Activated B cell treated with CpG ODN at 0.5 μM for 24 hours (primary cell): ENCODE measurements at regions not wholly inside any gene's neighbourhood (a gene's known extent, or its start where the extent isn't known, plus 50 kb on each side); places are given as distances from the start of the nearest gene placed in this dataset.

Experiments
- ATAC-seq: fragments of 200-7000 bp; cut with Tn5 transposase; one replicate; pipeline ENCODE4 v1.10.0; 2021; ENCODE audit warnings: low read depth, mild to moderate bottlenecking, moderate library complexity
- CTCF ChIA-PET: fragments of 350-600 bp; sonication (Branson Sonifier 250); formaldehyde crosslinking; loops from one replicate; lab custom pipeline; 2021; ENCODE audit warnings: antibody characterized with exemption; lab: Charles Lee
- POLR2A ChIA-PET: fragments of 350-600 bp; sonication (Branson Sonifier 250); formaldehyde crosslinking; loops from one replicate; lab custom pipeline; 2021; ENCODE audit warnings: antibody characterized with exemption; lab: Charles Lee
- DNase-seq: peaks from one replicate; pipeline ENCODE4 v3.0.0; 2022
- H3K27ac Mint-ChIP-seq: one replicate; pipeline ENCODE4 v1.8.0; 2020; ENCODE audit warnings: mixed read lengths
- H3K27me3 Mint-ChIP-seq: one replicate; pipeline ENCODE4 v1.8.0; 2021; ENCODE audit warnings: mixed read lengths
- H3K36me3 Mint-ChIP-seq: one replicate; pipeline ENCODE4 v1.8.0; 2021; ENCODE audit warnings: low read depth, mixed read lengths
- H3K4me1 Mint-ChIP-seq: one replicate; pipeline ENCODE4 v1.8.0; 2021; ENCODE audit warnings: mixed read lengths
- H3K4me3 Mint-ChIP-seq: one replicate; pipeline ENCODE4 v1.8.0; 2020; ENCODE audit warnings: mild to moderate bottlenecking, mixed read lengths
- H3K9me3 Mint-ChIP-seq: one replicate; pipeline ENCODE4 v1.8.0; 2020; ENCODE audit warnings: mixed read lengths
- CTCF ChIP-seq: fragments of 200-600 bp; IDR thresholded peaks from one replicate; pipeline ENCODE4 v1.8.0; 2022; ENCODE audit warnings: antibody characterized with exemption, mild to moderate bottlenecking
- intact Hi-C: fragments of 100-400 bp; cut with micrococcal nuclease; formaldehyde crosslinking; loops from one replicate; pipeline ENCODE4 v1.15.1; 2024

DNA sequence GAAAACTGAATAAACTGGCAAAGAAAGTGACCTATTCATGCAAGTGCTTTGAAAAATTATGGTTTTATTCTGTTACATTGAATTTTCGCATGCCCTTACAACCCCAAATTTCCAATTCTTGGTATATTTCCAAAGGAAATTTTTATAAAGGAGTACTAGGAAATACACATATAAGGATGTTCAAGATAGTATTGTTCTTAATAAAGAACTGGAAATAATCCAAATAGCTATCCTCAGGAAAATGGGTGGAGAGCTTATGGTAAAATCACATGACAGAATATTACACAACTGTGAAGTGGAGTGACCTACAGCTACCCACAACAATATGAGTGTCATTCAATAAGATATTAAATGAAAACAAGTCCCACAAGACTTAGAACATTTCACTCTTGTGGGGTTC lies 138.9 kb upstream of the BMPER start:
- no peaks in the 10 kb centered on the region for H3K27me3 Mint-ChIP-seq
- H3K9me3 Mint-ChIP-seq: no peaks in the 10 kb centered on the region
- ATAC-seq (no peak), DNase-seq (no peak)
- no peak for TF ChIP-seq CTCF
- H3K36me3 Mint-ChIP-seq: no peaks in the 10 kb centered on the region
- CTCF ChIA-PET: no interaction called here
- intact Hi-C loops: no loop called here
- H3K4me1 Mint-ChIP-seq: no peaks in the 10 kb centered on the region
- H3K27ac Mint-ChIP-seq: no peak overlapping the region
- POLR2A ChIA-PET: no interaction called here
- no peak overlapping the region for H3K4me3 Mint-ChIP-seq

DNA sequence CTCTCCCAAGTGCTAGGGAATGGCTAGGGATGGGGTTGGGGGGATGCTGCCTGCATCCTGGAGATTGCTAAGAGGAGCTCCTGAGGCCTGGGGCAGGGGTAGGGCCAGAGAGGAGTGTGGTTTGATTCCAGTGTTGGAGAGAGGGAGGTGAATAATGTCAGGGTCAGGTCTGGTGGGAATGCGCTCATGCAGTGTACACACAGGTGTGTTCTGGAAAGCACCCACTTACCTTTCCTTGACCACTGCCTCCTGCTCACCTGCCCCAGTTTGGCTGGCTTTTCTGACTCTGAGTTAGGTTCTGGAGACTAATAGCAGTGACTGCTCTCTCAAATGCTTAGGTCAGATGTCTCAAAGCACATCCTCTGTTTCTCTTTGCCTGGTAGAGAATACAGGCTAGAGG lies 135.4 kb upstream of the BMPER start:
- DNase-seq: no peak
- CTCF ChIA-PET: no interaction called here
- POLR2A ChIA-PET: no interaction called here
- no peak for ATAC-seq
- no peak for TF ChIP-seq CTCF
- Mint-ChIP-seq H3K36me3 (no peaks in the 10 kb centered on the region), H3K27me3 (no peaks in the 10 kb centered on the region), H3K9me3 (no peaks in the 10 kb centered on the region), H3K27ac (no peak overlapping the region), H3K4me3 (no peak overlapping the region), H3K4me1 (peaks cover 4% of the 10 kb centered on the region)
- intact Hi-C loops: no loop called here

DNA sequence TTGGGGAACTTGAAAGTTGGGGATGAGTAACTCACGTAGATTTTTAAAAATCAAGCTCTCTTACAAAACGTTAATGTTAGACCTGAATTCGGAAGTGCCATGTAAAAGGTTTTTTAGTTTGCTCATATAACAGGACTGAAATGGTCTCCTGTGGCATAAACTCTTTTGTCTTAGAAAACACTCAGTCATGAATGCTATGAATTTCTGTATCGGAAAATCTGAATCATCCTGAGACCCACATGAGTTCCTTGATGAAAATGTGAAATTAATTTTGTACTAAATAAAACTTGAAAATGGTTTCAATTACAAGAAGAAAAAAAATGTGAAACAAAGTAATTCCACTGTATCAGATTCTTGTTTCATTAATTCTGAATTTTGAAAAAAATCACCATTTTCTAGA lies 134.8 kb upstream of the BMPER start:
- Mint-ChIP-seq H3K27me3 (no peaks in the 10 kb centered on the region), H3K27ac (no peak overlapping the region), H3K36me3 (no peaks in the 10 kb centered on the region), H3K9me3 (no peaks in the 10 kb centered on the region), H3K4me1 (peaks cover 4% of the 10 kb centered on the region), H3K4me3 (no peak overlapping the region)
- intact Hi-C loops: no loop called here
- ChIA-PET CTCF (no interaction called here), POLR2A (no interaction called here)
- DNase-seq (no peak), ATAC-seq (no peak)
- TF ChIP-seq CTCF: no peak

DNA sequence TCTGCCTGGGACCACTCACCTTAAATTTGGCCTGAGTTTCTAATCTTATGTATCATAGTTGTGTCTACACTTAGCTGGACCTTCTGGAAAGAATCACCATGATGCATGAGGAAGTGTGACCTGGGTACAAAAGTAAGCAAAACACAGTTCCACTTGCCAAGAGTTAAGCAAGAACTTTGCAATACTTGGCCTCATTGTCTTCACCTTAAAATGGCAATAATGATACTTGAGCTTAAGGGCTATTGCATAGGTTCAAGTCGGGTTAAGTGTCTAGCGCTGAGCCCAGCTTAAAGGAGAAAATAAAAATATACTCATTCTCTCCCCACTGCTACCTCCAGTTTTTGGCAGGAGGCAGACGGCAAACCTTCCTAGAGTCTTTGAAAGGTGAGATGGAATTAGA lies 133.9 kb upstream of the BMPER start:
- H3K4me1 Mint-ChIP-seq: peaks cover 4% of the 10 kb centered on the region
- H3K27ac Mint-ChIP-seq: no peak overlapping the region
- H3K36me3 Mint-ChIP-seq: no peaks in the 10 kb centered on the region
- no peaks in the 10 kb centered on the region for H3K27me3 Mint-ChIP-seq
- no peaks in the 10 kb centered on the region for H3K9me3 Mint-ChIP-seq
- ATAC-seq (no peak), DNase-seq (no peak)
- ChIA-PET CTCF (no interaction called here), POLR2A (no interaction called here)
- intact Hi-C loops: no loop called here
- no peak for TF ChIP-seq CTCF
- H3K4me3 Mint-ChIP-seq: no peak overlapping the region

DNA sequence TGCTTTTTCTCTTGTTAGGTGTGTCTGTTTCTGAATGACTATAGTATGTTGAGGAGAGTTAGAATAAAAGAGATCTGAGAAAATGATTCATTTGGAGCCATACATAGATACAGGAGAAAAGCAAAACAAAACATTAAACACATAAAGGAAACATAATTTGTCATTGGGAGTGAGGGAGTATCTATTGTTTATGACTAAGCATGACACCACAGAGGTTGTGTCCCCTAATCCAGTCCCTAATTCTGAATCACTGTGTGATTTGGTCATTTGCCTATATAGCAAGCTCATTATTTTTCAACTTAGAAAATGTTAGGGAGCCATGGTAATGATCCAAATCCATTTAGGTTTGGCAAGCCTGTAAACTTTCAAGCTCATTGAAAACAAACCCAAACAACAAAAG lies 132.3 kb upstream of the BMPER start:
- TF ChIP-seq CTCF: no peak
- H3K27ac Mint-ChIP-seq: no peak overlapping the region
- DNase-seq: no peak
- no peaks in the 10 kb centered on the region for H3K36me3 Mint-ChIP-seq
- ATAC-seq: no peak
- intact Hi-C loops: no loop called here
- H3K27me3 Mint-ChIP-seq: no peaks in the 10 kb centered on the region
- CTCF ChIA-PET: no interaction called here
- H3K9me3 Mint-ChIP-seq: no peaks in the 10 kb centered on the region
- POLR2A ChIA-PET: no interaction called here
- no peak overlapping the region for H3K4me3 Mint-ChIP-seq
- peaks cover 4% of the 10 kb centered on the region for H3K4me1 Mint-ChIP-seq
